T-helper 2 cell treated with Interferon-gamma antibody and Interleukin-4, amounts not matched to agents 5 μg/mL and 100 μg/mL, for 36 hours (primary cell): ENCODE measurements at regions not wholly inside any gene's neighbourhood (a gene's known extent, or its start where the extent isn't known, plus 50 kb on each side); places are given as distances from the start of the nearest gene placed in this dataset.

Experiments used
- DNase-seq: peaks from one replicate; pipeline ENCODE4 v3.0.0; 2021; ENCODE audit warnings: low spot score
- H3K27ac Mint-ChIP-seq: one replicate; pipeline ENCODE4 v1.8.0; 2021; ENCODE audit warnings: mild to moderate bottlenecking, mixed read lengths
- H3K27me3 Mint-ChIP-seq: one replicate; pipeline ENCODE4 v1.8.0; 2021; ENCODE audit warnings: low read depth, mixed read lengths
- H3K36me3 Mint-ChIP-seq: one replicate; pipeline ENCODE4 v1.8.0; 2021; ENCODE audit warnings: low read depth, mixed read lengths
- H3K4me1 Mint-ChIP-seq: one replicate; pipeline ENCODE4 v1.8.0; 2021; ENCODE audit warnings: low read depth, mixed read lengths
- H3K4me3 Mint-ChIP-seq: one replicate; pipeline ENCODE4 v1.8.0; 2022; ENCODE audit warnings: mild to moderate bottlenecking, moderate library complexity, mixed read lengths
- H3K9me3 Mint-ChIP-seq: one replicate; pipeline ENCODE4 v1.8.0; 2021; ENCODE audit warnings: mixed read lengths

DNA sequence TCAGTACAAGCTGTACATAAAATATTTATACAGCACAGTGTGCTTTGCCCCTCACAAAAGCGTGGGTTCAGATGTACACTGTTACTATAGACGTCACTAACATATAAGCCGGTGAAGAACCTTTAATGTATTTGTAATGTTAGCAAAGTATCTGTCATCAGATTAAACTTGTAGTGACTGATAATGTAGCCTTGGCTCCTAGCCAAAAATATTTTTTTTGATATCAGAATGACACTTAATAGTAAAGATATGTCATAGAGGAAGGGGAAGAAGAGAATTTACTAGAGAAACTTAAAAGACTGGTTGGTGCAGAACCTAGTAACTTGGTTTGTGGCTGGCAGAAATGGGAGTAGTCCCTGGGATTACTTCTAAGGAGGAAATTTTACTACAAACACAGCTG lies 258.7 kb upstream of the DMRT1 start:
- Mint-ChIP-seq H3K4me3 (no peak overlapping the region), H3K36me3 (no peaks in the 10 kb centered on the region), H3K9me3 (no peaks in the 10 kb centered on the region), H3K4me1 (no peaks in the 10 kb centered on the region), H3K27me3 (no peaks in the 10 kb centered on the region), H3K27ac (no peak overlapping the region)
- no peak for DNase-seq

DNA sequence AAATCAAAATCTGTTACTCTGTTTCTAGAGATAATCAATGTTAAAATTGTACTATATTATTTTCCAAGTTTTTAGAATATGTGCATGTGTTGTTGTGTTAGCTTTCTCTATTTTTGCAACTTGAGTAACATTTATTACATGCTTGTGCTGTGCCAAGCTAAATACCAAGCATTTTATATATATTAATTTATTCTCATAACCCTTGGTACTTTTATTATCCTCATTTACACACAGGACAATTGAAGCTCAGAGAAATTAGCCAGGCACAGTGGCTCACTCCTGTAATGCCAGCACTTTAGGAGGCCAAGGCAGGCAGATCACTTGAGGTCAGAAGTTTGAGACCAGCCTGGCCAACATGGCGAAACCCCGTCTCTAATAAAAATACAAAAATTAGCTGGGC lies 254.0 kb upstream of the DMRT1 start:
- H3K4me1 Mint-ChIP-seq: peaks cover 2% of the 10 kb centered on the region
- H3K9me3 Mint-ChIP-seq: no peaks in the 10 kb centered on the region
- no peaks in the 10 kb centered on the region for H3K27me3 Mint-ChIP-seq
- H3K36me3 Mint-ChIP-seq: no peaks in the 10 kb centered on the region
- no peak overlapping the region for H3K27ac Mint-ChIP-seq
- no peak overlapping the region for H3K4me3 Mint-ChIP-seq
- no peak for DNase-seq

DNA sequence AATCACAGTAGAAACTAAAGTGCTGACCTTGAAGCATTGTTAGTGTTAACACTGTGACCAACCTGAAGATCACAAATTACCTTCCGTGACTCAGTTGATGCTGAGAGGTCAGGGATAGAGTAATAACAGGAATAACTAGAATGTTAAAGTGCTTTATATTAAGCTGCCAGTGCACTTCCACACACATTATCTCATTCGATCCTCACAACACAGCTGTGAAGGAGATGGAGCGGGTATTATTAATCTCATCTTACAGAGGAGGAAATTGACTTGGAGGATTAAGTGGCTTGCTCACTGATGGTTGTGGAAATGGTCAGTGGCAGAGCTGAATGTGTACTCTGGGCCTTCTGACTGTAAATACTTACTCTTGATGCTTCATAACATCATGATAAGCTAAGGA lies 252.5 kb upstream of the DMRT1 start:
- Mint-ChIP-seq H3K9me3 (no peaks in the 10 kb centered on the region), H3K4me3 (no peak overlapping the region), H3K27ac (no peak overlapping the region), H3K27me3 (peaks cover 7% of the 10 kb centered on the region), H3K36me3 (no peaks in the 10 kb centered on the region), H3K4me1 (peaks cover 2% of the 10 kb centered on the region)
- no peak for DNase-seq

DNA sequence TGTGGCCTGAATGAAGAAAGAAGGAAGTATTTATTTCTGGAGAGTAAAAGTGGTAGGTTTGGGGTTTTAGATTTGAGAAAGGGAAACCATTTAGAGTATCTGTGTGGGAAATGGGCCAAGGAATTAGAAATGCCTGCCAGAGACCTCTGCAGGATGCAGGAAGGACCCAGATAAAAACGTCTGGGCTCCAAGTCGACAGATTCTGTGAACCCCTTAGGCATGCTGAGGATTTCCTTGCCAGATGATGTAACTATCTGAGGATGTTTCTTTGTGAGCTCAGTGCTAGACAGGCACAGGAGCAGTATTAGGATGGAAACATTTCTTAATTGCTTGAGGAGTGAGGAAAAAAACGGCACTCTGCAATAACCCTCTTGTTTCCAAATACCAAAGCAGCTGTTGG lies 251.8 kb upstream of the DMRT1 start:
- Mint-ChIP-seq H3K9me3 (no peaks in the 10 kb centered on the region), H3K36me3 (no peaks in the 10 kb centered on the region), H3K27me3 (peaks cover 9% of the 10 kb centered on the region), H3K4me3 (no peak overlapping the region), H3K4me1 (peaks cover 2% of the 10 kb centered on the region), H3K27ac (no peak overlapping the region)
- no peak for DNase-seq

DNA sequence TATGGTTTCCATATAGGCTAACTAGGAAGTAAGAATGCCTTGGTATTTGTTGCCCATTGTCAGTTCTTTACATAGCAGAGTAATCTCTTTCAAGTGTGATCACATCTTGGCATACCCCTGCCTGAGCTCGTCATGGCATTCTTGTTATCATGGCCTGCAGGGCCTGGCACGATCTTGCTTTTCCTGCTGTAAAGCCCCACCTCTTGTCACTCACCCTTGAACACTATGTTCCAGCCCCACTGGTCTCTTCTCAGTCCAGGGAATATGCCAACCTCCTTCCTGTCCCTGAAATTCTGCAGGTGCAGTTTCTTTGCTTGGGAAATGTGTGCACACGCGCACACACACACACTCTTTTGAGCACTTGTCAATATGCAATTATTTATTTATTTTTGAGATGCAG lies 250.2 kb upstream of the DMRT1 start:
- H3K4me1 Mint-ChIP-seq: peaks cover 2% of the 10 kb centered on the region
- H3K9me3 Mint-ChIP-seq: no peaks in the 10 kb centered on the region
- no peak for DNase-seq
- no peak overlapping the region for H3K4me3 Mint-ChIP-seq
- H3K36me3 Mint-ChIP-seq: no peaks in the 10 kb centered on the region
- H3K27ac Mint-ChIP-seq: no peak overlapping the region
- peaks cover 15% of the 10 kb centered on the region for H3K27me3 Mint-ChIP-seq

DNA sequence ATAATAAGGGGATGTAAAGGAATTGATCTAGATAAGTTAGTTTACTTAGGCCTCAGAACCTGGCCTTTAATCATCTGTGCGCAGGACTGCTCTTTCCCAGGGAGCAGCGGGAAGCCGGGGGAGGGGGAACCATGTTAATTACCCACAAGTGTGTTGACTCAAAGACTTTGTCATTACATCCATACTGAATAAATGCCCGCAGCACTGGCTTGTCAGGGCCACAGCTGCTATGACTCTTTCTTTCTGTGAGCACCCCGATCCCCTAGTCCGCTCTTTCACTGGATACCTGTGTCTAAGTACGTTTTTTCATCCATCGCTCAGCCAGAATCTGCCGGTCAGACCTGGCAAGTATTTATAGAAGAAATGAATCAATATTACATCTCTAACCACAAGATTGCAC lies 249.3 kb upstream of the DMRT1 start:
- no peak overlapping the region for H3K27ac Mint-ChIP-seq

DNA sequence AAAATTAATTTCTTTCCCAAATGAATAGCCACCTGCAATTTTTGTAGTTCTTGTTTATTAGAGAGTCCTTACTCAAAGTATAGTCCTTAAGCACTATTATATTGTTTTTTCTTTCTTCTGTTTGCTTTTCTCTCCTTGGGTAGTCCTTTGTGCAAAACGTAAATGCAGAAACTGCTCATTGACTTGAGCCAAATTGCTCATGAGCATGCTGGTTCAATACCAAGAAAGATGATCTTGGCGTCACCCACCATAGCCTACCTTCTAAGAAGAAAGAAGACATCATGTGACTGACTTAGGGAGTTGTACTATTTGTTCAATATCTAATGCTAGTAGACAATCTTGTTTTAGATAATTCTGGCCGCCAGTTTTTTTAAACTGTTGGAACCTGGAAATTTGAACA lies 248.8 kb upstream of the DMRT1 start:
- H3K4me3 Mint-ChIP-seq: no peak overlapping the region
- H3K36me3 Mint-ChIP-seq: no peaks in the 10 kb centered on the region
- DNase-seq: no peak
- H3K9me3 Mint-ChIP-seq: no peaks in the 10 kb centered on the region
- peaks cover 15% of the 10 kb centered on the region for H3K27me3 Mint-ChIP-seq
- H3K27ac Mint-ChIP-seq: no peak overlapping the region
- peaks cover 2% of the 10 kb centered on the region for H3K4me1 Mint-ChIP-seq

More for the DNA sequence above, 249.3 kb upstream of the DMRT1 start:
- no peak overlapping the region for H3K4me3 Mint-ChIP-seq
- no peak for DNase-seq
- H3K36me3 Mint-ChIP-seq: no peaks in the 10 kb centered on the region
- peaks cover 15% of the 10 kb centered on the region for H3K27me3 Mint-ChIP-seq
- H3K4me1 Mint-ChIP-seq: peaks cover 2% of the 10 kb centered on the region
- no peaks in the 10 kb centered on the region for H3K9me3 Mint-ChIP-seq

DNA sequence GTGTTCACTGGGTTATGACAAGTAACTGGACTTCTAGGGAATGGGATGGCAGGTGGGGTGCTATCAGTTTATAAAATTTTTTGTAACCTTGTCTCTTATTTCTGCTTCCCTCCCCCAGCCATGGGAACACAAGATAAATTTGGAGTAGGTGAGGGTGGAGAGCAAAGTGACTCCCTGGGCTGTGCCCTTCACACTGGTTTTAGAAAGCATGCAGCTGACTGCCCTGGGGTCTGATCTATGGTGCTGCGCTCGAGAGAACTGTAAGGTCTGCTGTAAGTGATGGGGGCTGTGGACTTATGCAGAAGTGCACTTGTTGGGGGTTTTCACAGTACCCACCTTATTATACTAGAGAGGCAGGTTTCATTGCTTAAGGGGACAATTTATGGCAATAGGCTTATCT lies 247.7 kb upstream of the DMRT1 start:
- no peak overlapping the region for H3K27ac Mint-ChIP-seq
- DNase-seq: no peak
- no peaks in the 10 kb centered on the region for H3K36me3 Mint-ChIP-seq
- H3K4me3 Mint-ChIP-seq: no peak overlapping the region
- peaks cover 15% of the 10 kb centered on the region for H3K27me3 Mint-ChIP-seq
- no peaks in the 10 kb centered on the region for H3K9me3 Mint-ChIP-seq
- H3K4me1 Mint-ChIP-seq: peaks cover 2% of the 10 kb centered on the region

DNA sequence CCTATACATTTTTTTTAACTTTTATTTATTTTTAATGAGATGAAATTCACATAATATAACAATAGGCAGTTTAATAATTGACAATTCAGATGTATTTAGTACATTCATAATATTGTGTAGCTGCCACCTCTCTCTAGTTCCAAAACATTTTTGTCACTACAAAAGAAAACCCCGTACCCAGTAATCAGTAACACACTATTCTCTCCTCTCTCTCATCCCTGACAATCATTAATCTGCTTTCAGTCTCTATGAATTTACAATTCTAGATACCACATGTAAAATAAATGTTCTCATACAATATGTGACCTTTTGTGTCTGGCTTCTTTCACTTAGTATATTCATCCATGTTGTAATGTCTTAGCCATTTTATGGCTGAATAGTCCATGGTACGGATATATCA lies 244.8 kb upstream of the DMRT1 start:
- H3K9me3 Mint-ChIP-seq: no peaks in the 10 kb centered on the region
- no peaks in the 10 kb centered on the region for H3K4me1 Mint-ChIP-seq
- H3K4me3 Mint-ChIP-seq: no peak overlapping the region
- DNase-seq: no peak
- peaks cover 19% of the 10 kb centered on the region for H3K27me3 Mint-ChIP-seq
- no peak overlapping the region for H3K27ac Mint-ChIP-seq
- no peaks in the 10 kb centered on the region for H3K36me3 Mint-ChIP-seq

DNA sequence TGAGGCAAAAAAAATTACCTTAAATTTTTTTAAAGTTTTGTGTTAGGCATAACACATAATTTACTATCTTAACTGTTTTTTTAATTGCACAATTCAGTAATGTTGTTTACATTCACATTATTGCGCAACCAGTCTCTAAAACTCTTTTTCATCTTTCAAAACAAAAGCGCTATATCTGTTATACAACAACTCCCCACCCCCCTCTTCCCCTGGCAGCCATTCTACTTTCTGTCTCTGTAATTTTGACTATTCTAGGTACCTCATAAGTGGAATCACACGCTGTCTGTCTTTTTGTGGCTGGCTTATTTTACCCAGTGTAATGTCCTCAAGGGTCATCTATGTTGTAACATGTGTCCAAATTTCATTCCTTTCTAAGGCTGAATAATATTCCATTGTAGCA lies 241.5 kb upstream of the DMRT1 start:
- Mint-ChIP-seq H3K4me3 (no peak overlapping the region), H3K36me3 (no peaks in the 10 kb centered on the region), H3K27me3 (peaks cover 17% of the 10 kb centered on the region), H3K27ac (no peak overlapping the region), H3K4me1 (no peaks in the 10 kb centered on the region), H3K9me3 (no peaks in the 10 kb centered on the region)
- no peak for DNase-seq

DNA sequence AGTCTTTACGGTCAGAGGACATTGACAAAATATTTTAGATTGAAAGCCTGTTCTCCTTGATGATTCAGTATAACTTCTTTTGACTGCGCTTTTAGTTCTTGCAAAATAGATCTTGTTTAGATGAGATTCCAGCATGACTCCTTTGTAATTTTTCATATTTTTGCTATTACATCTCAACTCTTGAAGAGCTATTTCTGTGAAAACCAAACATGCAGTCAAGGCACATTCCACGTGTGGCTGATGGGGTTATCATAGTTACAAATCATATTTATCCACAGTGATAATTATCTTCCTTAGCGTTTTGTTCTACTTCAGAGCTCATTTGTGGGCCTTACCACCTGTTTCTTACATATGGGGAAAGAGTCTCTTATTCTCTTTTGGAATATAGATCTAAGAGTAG lies 238.8 kb upstream of the DMRT1 start:
- Mint-ChIP-seq H3K27ac (no peak overlapping the region), H3K36me3 (no peaks in the 10 kb centered on the region), H3K9me3 (no peaks in the 10 kb centered on the region), H3K4me1 (no peaks in the 10 kb centered on the region), H3K4me3 (no peak overlapping the region), H3K27me3 (peaks cover 12% of the 10 kb centered on the region)
- DNase-seq: no peak

DNA sequence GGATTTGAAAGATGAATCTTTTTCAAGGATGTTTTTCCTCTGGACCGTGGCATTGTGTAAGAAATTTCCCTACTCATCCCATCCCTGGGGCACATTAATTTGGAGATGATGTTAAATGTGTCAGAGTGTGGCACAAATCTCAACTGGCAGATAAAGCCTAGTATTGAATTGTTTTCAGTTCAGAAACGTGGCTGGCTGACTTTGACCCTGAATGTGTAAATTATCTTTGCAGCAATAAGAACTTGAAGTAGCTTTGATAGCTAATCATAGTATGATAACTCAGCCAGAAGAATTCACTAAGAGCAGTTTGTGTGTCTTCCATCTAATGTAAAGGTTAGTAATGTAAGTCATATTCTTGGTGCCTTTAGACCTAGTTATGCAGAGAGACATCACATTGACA lies 238.4 kb upstream of the DMRT1 start:
- peaks cover 12% of the 10 kb centered on the region for H3K27me3 Mint-ChIP-seq
- H3K36me3 Mint-ChIP-seq: no peaks in the 10 kb centered on the region
- DNase-seq: no peak
- H3K4me3 Mint-ChIP-seq: no peak overlapping the region
- no peaks in the 10 kb centered on the region for H3K4me1 Mint-ChIP-seq
- no peaks in the 10 kb centered on the region for H3K9me3 Mint-ChIP-seq
- H3K27ac Mint-ChIP-seq: no peak overlapping the region

DNA sequence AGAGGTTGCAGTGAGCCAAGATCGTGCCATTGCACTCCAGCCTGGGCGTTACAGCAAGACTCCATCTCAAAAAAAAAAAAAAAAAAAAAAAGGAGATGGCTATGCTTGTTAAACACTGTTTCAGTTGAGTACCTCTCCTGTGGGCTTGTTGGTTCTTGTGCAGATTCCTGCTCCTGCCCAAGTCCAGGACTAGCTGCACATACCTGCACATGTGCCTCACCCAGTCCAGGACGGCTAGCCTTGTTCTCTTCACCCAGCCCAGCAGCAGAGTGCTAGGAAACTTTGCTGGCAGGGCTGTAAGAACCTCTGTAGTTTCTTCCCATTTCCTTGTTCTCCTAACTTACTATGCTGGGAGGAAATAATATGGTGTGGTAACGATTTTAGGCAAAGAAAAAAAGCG lies 234.1 kb upstream of the DMRT1 start:
- no peaks in the 10 kb centered on the region for H3K4me1 Mint-ChIP-seq
- no peaks in the 10 kb centered on the region for H3K36me3 Mint-ChIP-seq
- no peaks in the 10 kb centered on the region for H3K9me3 Mint-ChIP-seq
- H3K4me3 Mint-ChIP-seq: no peak overlapping the region
- no peak for DNase-seq
- peaks cover 6% of the 10 kb centered on the region for H3K27me3 Mint-ChIP-seq
- no peak overlapping the region for H3K27ac Mint-ChIP-seq

DNA sequence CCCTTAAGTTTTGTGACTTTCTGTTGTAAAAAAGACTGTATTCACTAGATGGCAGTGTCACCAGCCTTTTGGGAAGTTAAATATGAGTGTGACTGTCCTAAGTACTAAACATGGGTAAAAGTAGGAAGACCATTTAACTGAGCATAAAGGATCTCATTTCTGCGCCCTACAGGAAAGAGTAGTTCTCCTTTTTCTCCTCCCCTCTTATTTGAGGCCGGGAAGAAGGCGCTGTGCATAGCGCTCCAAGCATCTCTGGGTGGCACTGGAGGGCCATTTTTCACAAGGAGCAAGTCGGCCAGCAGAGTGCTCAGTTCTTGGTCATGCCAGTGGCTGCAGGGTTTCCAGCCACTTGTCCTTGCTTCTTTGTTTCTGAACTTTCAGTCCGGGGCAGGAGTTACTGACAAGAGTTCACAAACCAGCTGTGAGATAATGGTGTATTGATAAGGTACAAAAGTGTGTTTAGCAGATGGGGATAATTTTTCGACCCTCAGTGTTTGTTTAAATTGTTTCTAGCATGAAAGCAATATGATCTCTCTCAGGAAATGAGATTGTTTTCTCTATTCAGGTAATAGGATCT lies 227.6 kb upstream of the DMRT1 start:
- Mint-ChIP-seq H3K4me1 (peaks cover 5% of the 10 kb centered on the region), H3K4me3 (peak overlapping the region; percentile 39), H3K36me3 (no peaks in the 10 kb centered on the region), H3K27me3 (peaks cover 2% of the 10 kb centered on the region), H3K9me3 (no peaks in the 10 kb centered on the region), H3K27ac (no peak overlapping the region)
- peak; percentile 30 for DNase-seq

DNA sequence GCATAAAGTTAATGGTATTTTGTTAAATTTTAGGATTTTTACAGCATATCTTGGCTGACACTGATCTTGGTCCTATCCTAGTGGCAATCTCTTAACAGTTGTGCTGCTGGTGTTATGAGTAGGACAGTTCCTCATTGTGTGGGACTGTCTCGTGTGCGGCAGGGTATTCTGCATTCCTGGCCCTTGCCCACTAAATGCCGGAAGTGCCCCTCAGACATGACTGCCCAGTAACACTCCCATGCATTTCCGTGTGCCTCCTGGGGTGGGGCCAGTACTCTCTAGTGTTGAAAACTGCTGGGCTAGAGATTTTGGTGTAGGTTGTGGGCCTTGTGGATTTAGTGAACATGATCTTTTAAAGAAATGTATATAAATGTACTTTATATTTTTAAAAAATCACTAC lies 227.1 kb upstream of the DMRT1 start:
- H3K4me3 Mint-ChIP-seq: no peak overlapping the region
- H3K27ac Mint-ChIP-seq: no peak overlapping the region
- no peak for DNase-seq
- no peaks in the 10 kb centered on the region for H3K9me3 Mint-ChIP-seq
- no peaks in the 10 kb centered on the region for H3K36me3 Mint-ChIP-seq
- H3K4me1 Mint-ChIP-seq: peaks cover 5% of the 10 kb centered on the region
- peaks cover 6% of the 10 kb centered on the region for H3K27me3 Mint-ChIP-seq
